Keratinocyte (primary cell): ENCODE measurements at regions not wholly inside any gene's neighbourhood (a gene's known extent, or its start where the extent isn't known, plus 50 kb on each side); places are given as distances from the start of the nearest gene placed in this dataset.

Experiments used
- DNase-seq: peaks from one replicate; pipeline ENCODE4 v3.0.0-alpha.2; 2011; ENCODE audit warnings: low read depth, missing footprints, low spot score
- FAIRE-seq: peaks from 2 replicates; lab custom pipeline; 2011; peaks lifted over from hg19 to GRCh38; lab: Jason Lieb, UNC
- H2AFZ ChIP-seq: 2 replicates; pipeline ENCODE4 v1.6.0; 2012; ENCODE audit warnings: low read length, control low read depth, inconsistent platforms; ENCODE audit not compliant: control insufficient read depth
- H3K27ac ChIP-seq: 2 replicates; pipeline ENCODE4 v1.5.1; 2011; ENCODE audit warnings: low read length; ENCODE audit not compliant: control insufficient read depth, insufficient read depth
- H3K27me3 ChIP-seq: 3 replicates; pipeline ENCODE4 v1.6.0; 2011; ENCODE audit warnings: low read length; ENCODE audit not compliant: control insufficient read depth, insufficient read depth; ENCODE audit errors: extremely low read depth
- H3K36me3 ChIP-seq, 2 experiments: 2 replicates in 1 of 2; 3 replicates in 1 of 2; pipeline ENCODE4 v1.5.1; 2011; ENCODE audit warnings: low read length in 2 of 2, mild to moderate bottlenecking in 1 of 2; ENCODE audit not compliant: control insufficient read depth in 2 of 2, insufficient read depth in 2 of 2; ENCODE audit errors: extremely low read depth in 1 of 2
- H3K4me1 ChIP-seq: 3 replicates; pipeline ENCODE4 v1.5.1; 2011; ENCODE audit warnings: low read length; ENCODE audit not compliant: control insufficient read depth, insufficient read depth; ENCODE audit errors: extremely low read depth
- H3K4me2 ChIP-seq: 3 replicates; pipeline ENCODE4 v1.6.0; 2011; ENCODE audit warnings: low read depth, low read length; ENCODE audit not compliant: control insufficient read depth, insufficient read depth; ENCODE audit errors: extremely low read depth
- H3K4me3 ChIP-seq, 3 experiments: fragments of 200-600 bp in 1 of 3; sonication (generic) in 1 of 3; 2 replicates in 2 of 3; 3 replicates in 1 of 3; pipeline ENCODE4 v1.5.1; 2011 to 2016; ENCODE audit warnings: low read length in 3 of 3, mild to moderate bottlenecking in 3 of 3, control low read depth in 2 of 3, inconsistent platforms in 1 of 3, low read depth in 1 of 3, mixed read lengths in 1 of 3, mixed run types in 1 of 3, moderate library complexity in 1 of 3; ENCODE audit not compliant: control insufficient read depth in 2 of 3, insufficient read depth in 2 of 3; ENCODE audit errors: extremely low read depth in 1 of 3
- H3K79me2 ChIP-seq: 2 replicates; pipeline ENCODE4 v1.6.0; 2012; ENCODE audit warnings: low read length; ENCODE audit not compliant: control insufficient read depth, insufficient read depth
- H3K9ac ChIP-seq: 3 replicates; pipeline ENCODE4 v1.6.0; 2011; ENCODE audit warnings: low read length; ENCODE audit not compliant: control insufficient read depth, insufficient read depth; ENCODE audit errors: extremely low read depth
- H3K9me1 ChIP-seq: 3 replicates; pipeline ENCODE4 v1.6.0; 2011; ENCODE audit warnings: low read length; ENCODE audit not compliant: control insufficient read depth, insufficient read depth; ENCODE audit errors: extremely low read depth
- H3K9me3 ChIP-seq: 2 replicates; pipeline ENCODE4 v1.5.1; 2012; ENCODE audit warnings: low read depth, low read length; ENCODE audit not compliant: control insufficient read depth
- H4K20me1 ChIP-seq: 3 replicates; pipeline ENCODE4 v1.6.0; 2011; ENCODE audit warnings: low read length; ENCODE audit not compliant: control insufficient read depth, insufficient read depth; ENCODE audit errors: extremely low read depth
- CTCF ChIP-seq, 3 experiments: IDR thresholded peaks in 1 of 3; conservative IDR thresholded peaks in 1 of 3; optimal IDR thresholded peaks in 1 of 3; 2 replicates in 2 of 3; 3 replicates in 1 of 3; pipeline versions ENCODE3 to v1.5.1; 2011; ENCODE audit warnings: low read length in 3 of 3, mild to moderate bottlenecking in 3 of 3, moderate library complexity in 2 of 3, control low read depth in 1 of 3, inconsistent platforms in 1 of 3; ENCODE audit not compliant: insufficient read depth in 2 of 3; ENCODE audit errors: extremely low read depth in 1 of 3
- EZH2 ChIP-seq: IDR thresholded peaks from one replicate; pipeline ENCODE4 v1.6.1; 2012; ENCODE audit warnings: inconsistent platforms, mild to moderate bottlenecking, low read length, moderate library complexity
- dilution Hi-C: fragments of 300-500 bp; cut with MboI; formaldehyde crosslinking; loops from one replicate; pipeline ENCODE4 v1.7.0; 2020; ENCODE audit warnings: low sequenced_read_pairs; ENCODE audit not compliant: extremely low pct_ligation_motif_present

GRCh38 chr10:111515264-111515663 lies 438.4 kb downstream of the ADRA2A start:
- H3K9me1 ChIP-seq = no peaks in the 10 kb centered on the region
- H3K9ac ChIP-seq = no peak overlapping the region
- H3K4me3 ChIP-seq = no peak overlapping the region
- no peak for TF ChIP-seq EZH2
- TF ChIP-seq CTCF (optimal IDR thresholded peaks at IDR 0.05 in 1 of 3, IDR thresholded peaks at IDR 0.05 in 1 of 3, conservative IDR thresholded peaks at IDR 0.05 in 1 of 3; ENCODE audit: extremely low read depth in 1 of 3, insufficient read depth in 2 of 3, low read length in 3 of 3) = no peak
- no peak overlapping the region for H3K27ac ChIP-seq
- DNase-seq (no peak), FAIRE-seq (no peak)
- no peaks in the 10 kb centered on the region for H4K20me1 ChIP-seq
- no peak overlapping the region for H2AFZ ChIP-seq
- H3K36me3 ChIP-seq = no peaks in the 10 kb centered on the region
- H3K4me2 ChIP-seq = no peak overlapping the region
- no peaks in the 10 kb centered on the region for H3K79me2 ChIP-seq
- dilution Hi-C loops = no loop called here
- no peaks in the 10 kb centered on the region for H3K27me3 ChIP-seq
- no peaks in the 10 kb centered on the region for H3K9me3 ChIP-seq
- H3K4me1 ChIP-seq = no peaks in the 10 kb centered on the region

GRCh38 chr10:111515706-111516105 lies 438.9 kb downstream of the ADRA2A start:
- Histone ChIP-seq H3K27me3 (no peaks in the 10 kb centered on the region), H3K9me1 (no peaks in the 10 kb centered on the region), H3K9ac (no peak overlapping the region), H4K20me1 (no peaks in the 10 kb centered on the region), H2AFZ (no peak overlapping the region), H3K9me3 (no peaks in the 10 kb centered on the region), H3K4me1 (no peaks in the 10 kb centered on the region), H3K79me2 (no peaks in the 10 kb centered on the region), H3K36me3 (no peaks in the 10 kb centered on the region), H3K4me3 (no peak overlapping the region), H3K4me2 (no peak overlapping the region), H3K27ac (no peak overlapping the region)
- no peak for FAIRE-seq
- dilution Hi-C loops = no loop called here
- DNase-seq = no peak
- TF ChIP-seq EZH2 (no peak), CTCF (optimal IDR thresholded peaks at IDR 0.05 in 1 of 3, IDR thresholded peaks at IDR 0.05 in 1 of 3, conservative IDR thresholded peaks at IDR 0.05 in 1 of 3; ENCODE audit: extremely low read depth in 1 of 3, insufficient read depth in 2 of 3, low read length in 3 of 3) (no peak)
